ENCODE measurements at regions not wholly inside any gene's neighbourhood (a gene's known extent, or its start where the extent isn't known, plus 50 kb on each side); places are given as distances from the start of the nearest gene placed in this dataset.

DNA sequence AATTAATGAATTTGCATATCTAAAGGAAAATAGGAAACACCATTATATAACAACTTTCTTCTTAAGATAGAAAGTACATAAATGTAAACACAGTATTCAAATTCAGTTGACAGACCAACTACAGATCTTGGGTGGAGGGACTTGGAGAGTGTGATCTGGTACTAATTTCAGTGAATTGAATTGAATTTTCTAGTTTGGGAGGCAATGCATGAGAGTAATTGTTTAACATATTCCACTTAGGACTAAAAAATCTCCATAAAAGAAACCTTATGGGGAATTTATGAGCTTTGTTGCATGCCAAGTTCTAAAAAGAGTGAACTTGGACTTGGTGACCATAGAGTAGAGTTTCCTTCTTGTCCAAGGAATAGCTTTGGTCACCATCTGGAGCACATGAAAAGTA lies 261.1 kb upstream of the TTC29 start:
- DNase-seq: no peak
- Histone ChIP-seq H3K36me3 (no peaks in the 10 kb centered on the region), H3K27me3 (no peaks in the 10 kb centered on the region), H3K27ac (no peak overlapping the region), H3K4me1 (no peaks in the 10 kb centered on the region), H3K9me3 (no peaks in the 10 kb centered on the region), H3K4me3 (no peak overlapping the region)
- TF ChIP-seq, protein P1, sequence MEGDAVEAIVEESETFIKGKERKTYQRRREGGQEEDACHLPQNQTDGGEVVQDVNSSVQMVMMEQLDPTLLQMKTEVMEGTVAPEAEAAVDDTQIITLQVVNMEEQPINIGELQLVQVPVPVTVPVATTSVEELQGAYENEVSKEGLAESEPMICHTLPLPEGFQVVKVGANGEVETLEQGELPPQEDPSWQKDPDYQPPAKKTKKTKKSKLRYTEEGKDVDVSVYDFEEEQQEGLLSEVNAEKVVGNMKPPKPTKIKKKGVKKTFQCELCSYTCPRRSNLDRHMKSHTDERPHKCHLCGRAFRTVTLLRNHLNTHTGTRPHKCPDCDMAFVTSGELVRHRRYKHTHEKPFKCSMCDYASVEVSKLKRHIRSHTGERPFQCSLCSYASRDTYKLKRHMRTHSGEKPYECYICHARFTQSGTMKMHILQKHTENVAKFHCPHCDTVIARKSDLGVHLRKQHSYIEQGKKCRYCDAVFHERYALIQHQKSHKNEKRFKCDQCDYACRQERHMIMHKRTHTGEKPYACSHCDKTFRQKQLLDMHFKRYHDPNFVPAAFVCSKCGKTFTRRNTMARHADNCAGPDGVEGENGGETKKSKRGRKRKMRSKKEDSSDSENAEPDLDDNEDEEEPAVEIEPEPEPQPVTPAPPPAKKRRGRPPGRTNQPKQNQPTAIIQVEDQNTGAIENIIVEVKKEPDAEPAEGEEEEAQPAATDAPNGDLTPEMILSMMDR (IDR thresholded peaks at IDR 0.05): no peak
- no peak for TF ChIP-seq POLR2A (IDR thresholded peaks at IDR 0.05)

DNA sequence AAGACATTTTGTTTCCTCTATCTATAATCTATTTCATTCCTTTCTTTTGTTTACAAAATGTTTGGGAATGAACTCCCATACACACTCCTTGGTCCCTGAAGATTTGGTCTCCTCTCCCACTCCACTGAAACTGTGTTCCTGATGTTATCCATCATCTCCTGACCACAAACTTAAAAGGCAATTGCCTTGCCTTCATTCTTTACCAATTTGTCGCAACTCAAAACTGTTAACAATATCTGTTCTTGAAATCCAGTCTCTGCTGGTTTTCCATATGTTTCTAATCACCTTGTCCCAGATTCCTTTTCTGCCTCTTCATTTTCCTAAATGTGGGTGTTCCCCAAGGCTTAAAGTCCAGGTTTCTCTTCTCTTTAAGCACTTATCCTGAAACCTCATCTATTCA lies 262.2 kb upstream of the TTC29 start:
- TF ChIP-seq, protein P1 (IDR thresholded peaks at IDR 0.05): no peak
- no peak for TF ChIP-seq POLR2A (IDR thresholded peaks at IDR 0.05)
- no peak for DNase-seq
- no peaks in the 10 kb centered on the region for H3K27me3 ChIP-seq
- no peaks in the 10 kb centered on the region for H3K36me3 ChIP-seq
- no peak overlapping the region for H3K4me3 ChIP-seq
- H3K4me1 ChIP-seq: no peaks in the 10 kb centered on the region
- no peaks in the 10 kb centered on the region for H3K9me3 ChIP-seq
- H3K27ac ChIP-seq: no peak overlapping the region

DNA sequence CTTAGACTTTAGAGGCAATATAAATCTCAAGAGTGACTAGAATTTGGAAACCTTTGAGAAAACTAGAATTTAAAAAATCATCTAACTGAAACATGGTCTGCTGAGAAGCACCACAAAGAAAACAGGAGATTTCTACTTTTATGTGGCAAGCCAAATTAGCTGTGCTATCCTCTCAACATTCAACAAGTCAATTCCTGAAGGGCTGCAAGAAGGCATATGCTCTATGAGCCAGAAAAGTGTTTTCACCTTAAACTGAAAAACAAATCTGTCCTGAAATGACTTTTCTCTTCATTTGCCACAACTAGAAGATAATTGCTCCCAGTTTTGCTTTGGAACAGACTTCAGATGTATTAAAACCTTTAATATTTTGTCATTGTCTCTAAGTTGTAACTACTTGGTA lies 263.2 kb upstream of the EDNRA start:
- Histone ChIP-seq H3K36me3 (no peaks in the 10 kb centered on the region), H3K4me3 (no peak overlapping the region), H3K9me3 (no peaks in the 10 kb centered on the region), H3K4me1 (no peaks in the 10 kb centered on the region), H3K27me3 (no peaks in the 10 kb centered on the region), H3K27ac (no peak overlapping the region)
- DNase-seq: no peak
- TF ChIP-seq POLR2A (IDR thresholded peaks at IDR 0.05): no peak
- TF ChIP-seq, protein P1 (IDR thresholded peaks at IDR 0.05): no peak

DNA sequence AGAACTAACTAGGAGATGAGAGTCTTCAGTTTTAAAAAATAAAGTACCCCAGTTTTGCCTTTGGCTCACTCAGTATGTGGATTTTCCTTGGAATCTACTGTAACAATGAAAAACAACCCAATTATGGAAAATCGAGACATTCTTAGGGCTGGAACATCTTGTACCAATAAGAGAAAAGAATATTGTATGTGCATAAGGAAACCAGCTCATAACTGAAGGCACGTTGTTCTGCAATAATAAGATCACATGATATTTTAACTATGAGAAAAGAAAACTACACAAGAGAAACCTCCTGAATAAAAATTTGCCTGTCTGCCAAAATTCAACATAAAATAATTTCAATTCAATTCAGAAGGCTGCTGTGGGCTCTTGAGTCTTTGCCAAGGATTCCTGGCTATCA lies 261.8 kb upstream of the EDNRA start:
- no peak for DNase-seq
- Histone ChIP-seq H3K27ac (no peak overlapping the region), H3K4me3 (no peak overlapping the region), H3K36me3 (no peaks in the 10 kb centered on the region), H3K9me3 (no peaks in the 10 kb centered on the region), H3K27me3 (no peaks in the 10 kb centered on the region), H3K4me1 (no peaks in the 10 kb centered on the region)
- TF ChIP-seq, protein P1 (IDR thresholded peaks at IDR 0.05): no peak
- no peak for TF ChIP-seq POLR2A (IDR thresholded peaks at IDR 0.05)

DNA sequence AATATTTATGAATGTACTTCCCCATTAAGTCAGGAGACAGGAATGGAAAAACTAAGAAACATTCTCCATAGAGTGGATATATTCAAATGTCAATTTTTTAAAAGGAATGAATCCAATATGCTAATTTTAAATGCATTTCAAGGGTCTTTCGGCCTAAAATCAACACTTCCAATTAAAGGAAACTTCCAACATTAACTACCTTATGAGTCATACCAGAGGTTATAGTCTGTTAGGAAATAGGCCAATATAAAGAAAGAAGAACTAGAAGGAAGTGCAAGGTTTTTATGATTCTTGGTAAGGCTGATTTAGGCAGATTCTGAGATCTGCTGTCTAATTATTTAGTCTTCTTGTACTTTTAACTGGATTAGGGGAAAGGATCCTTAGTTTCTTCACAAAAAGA lies 260.1 kb upstream of the EDNRA start:
- no peaks in the 10 kb centered on the region for H3K27me3 ChIP-seq
- no peak for TF ChIP-seq POLR2A (IDR thresholded peaks at IDR 0.05)
- TF ChIP-seq, protein P1 (IDR thresholded peaks at IDR 0.05): no peak
- no peak overlapping the region for H3K27ac ChIP-seq
- no peak for DNase-seq
- no peaks in the 10 kb centered on the region for H3K36me3 ChIP-seq
- H3K9me3 ChIP-seq: no peaks in the 10 kb centered on the region
- H3K4me1 ChIP-seq: no peaks in the 10 kb centered on the region
- H3K4me3 ChIP-seq: no peak overlapping the region

DNA sequence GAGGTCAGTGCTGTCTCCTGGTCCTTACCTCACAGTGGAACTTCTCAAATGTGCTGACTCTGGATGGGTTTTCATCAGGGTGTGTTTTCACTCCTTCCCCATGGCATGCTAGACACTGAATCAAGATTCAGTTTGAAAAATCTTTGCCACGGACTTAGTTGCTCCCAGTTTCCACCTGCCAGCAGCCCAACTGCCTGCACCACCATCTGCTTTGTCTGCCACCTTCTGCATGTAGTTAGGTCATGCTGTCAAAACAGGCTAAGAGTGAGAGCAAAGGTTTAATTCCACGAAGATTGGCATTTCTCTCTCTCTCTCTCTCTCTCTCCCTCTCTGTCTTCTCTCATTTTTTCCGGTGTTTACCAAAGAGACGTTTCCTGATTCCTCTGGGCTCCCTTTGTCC lies 258.0 kb upstream of the EDNRA start:
- no peak for DNase-seq
- H3K4me1 ChIP-seq: no peaks in the 10 kb centered on the region
- H3K9me3 ChIP-seq: no peaks in the 10 kb centered on the region
- no peaks in the 10 kb centered on the region for H3K36me3 ChIP-seq
- no peak overlapping the region for H3K4me3 ChIP-seq
- TF ChIP-seq, protein P1 (IDR thresholded peaks at IDR 0.05): no peak
- TF ChIP-seq POLR2A (IDR thresholded peaks at IDR 0.05): no peak
- H3K27ac ChIP-seq: no peak overlapping the region
- H3K27me3 ChIP-seq: no peaks in the 10 kb centered on the region

All from Peyer's patch (tissue), 4 donors.